ENCODE measurements at regions not wholly inside any gene's neighbourhood (a gene's known extent, or its start where the extent isn't known, plus 50 kb on each side); places are given as distances from the start of the nearest gene placed in this dataset.

- Mint-ChIP-seq H3K4me1 (ENCODE audit: low read depth) (peaks cover 4% of the 10 kb centered on the region), H3K36me3 (ENCODE audit: low read depth) (no peaks in the 10 kb centered on the region), H3K27ac (no peak overlapping the region), H3K27me3 (no peaks in the 10 kb centered on the region), H3K4me3 (no peak overlapping the region), H3K9me3 (no peaks in the 10 kb centered on the region)
- intact Hi-C loops (cut with micrococcal nuclease): loop anchor here (5.0 kb wide), 1 partner anchor 223 kb away; no protein-coding TSS in a partner anchor
- POLR2A ChIA-PET: no interaction called here
- ATAC-seq (no peak), DNase-seq (no peak)
- CTCF ChIA-PET: interaction anchor here (1.2 to 5.7 kb wide), 4 partner anchors 11 to 748 kb away, joined by 3 to 58 read pairs (median 28); no protein-coding TSS in a partner anchor
- no peak for TF ChIP-seq CTCF (IDR thresholded peaks at IDR 0.05)
Measured at GRCh38 chr11:11039208-11039965, 181.5 kb upstream of the ZBED5 start.

- no peak for ATAC-seq
- intact Hi-C loops (cut with micrococcal nuclease): loop anchor here (5.0 kb wide), 1 partner anchor 224 kb away; no protein-coding TSS in a partner anchor
- CTCF ChIA-PET: interaction anchor here (1.2 to 5.7 kb wide), 5 partner anchors 11 to 749 kb away, joined by 3 to 58 read pairs (median 20); no protein-coding TSS in a partner anchor
- H3K9me3 Mint-ChIP-seq: no peaks in the 10 kb centered on the region
- no peaks in the 10 kb centered on the region for H3K36me3 Mint-ChIP-seq (ENCODE audit: low read depth)
- peaks cover 4% of the 10 kb centered on the region for H3K4me1 Mint-ChIP-seq (ENCODE audit: low read depth)
- POLR2A ChIA-PET: no interaction called here
- no peak for DNase-seq
- H3K27ac Mint-ChIP-seq: no peak overlapping the region
- no peak for TF ChIP-seq CTCF (IDR thresholded peaks at IDR 0.05)
- H3K27me3 Mint-ChIP-seq: no peaks in the 10 kb centered on the region
- H3K4me3 Mint-ChIP-seq: no peak overlapping the region
Measured at GRCh38 chr11:11038782-11039181, 180.9 kb upstream of the ZBED5 start.

- Mint-ChIP-seq H3K36me3 (ENCODE audit: low read depth) (no peaks in the 10 kb centered on the region), H3K27me3 (no peaks in the 10 kb centered on the region), H3K27ac (no peak overlapping the region), H3K9me3 (no peaks in the 10 kb centered on the region), H3K4me3 (no peak overlapping the region), H3K4me1 (ENCODE audit: low read depth) (peaks cover 4% of the 10 kb centered on the region)
- ATAC-seq (no peak), DNase-seq (no peak)
- ChIA-PET POLR2A (no interaction called here), CTCF (interaction anchor here (0.8 to 5.7 kb wide), 9 partner anchors 9 to 750 kb away, joined by 3 to 58 read pairs (median 5); no protein-coding TSS in a partner anchor)
- no peak for TF ChIP-seq CTCF (IDR thresholded peaks at IDR 0.05)
- intact Hi-C loops (cut with micrococcal nuclease): loop anchor here (5.0 kb wide), 1 partner anchor 224 kb away; no protein-coding TSS in a partner anchor
Measured at GRCh38 chr11:11038352-11038751, 180.5 kb upstream of the ZBED5 start.

- H3K36me3 Mint-ChIP-seq (ENCODE audit: low read depth): no peaks in the 10 kb centered on the region
- peak; percentile 71 for ATAC-seq
Measured at GRCh38 chr11:11036848-11037732, 179.2 kb upstream of the ZBED5 start.

More at GRCh38 chr11:11036848-11037732, 179.2 kb upstream of the ZBED5 start:
- no peak overlapping the region for H3K27ac Mint-ChIP-seq
- peak; percentile 52 for TF ChIP-seq CTCF (IDR thresholded peaks at IDR 0.05)
- ChIA-PET CTCF (interaction anchor here (0.8 to 5.7 kb wide), 22 partner anchors 9 to 884 kb away, joined by 3 to 58 read pairs (median 4); no protein-coding TSS in a partner anchor), POLR2A (interaction anchor here (1.0 kb wide), 1 partner anchor 106 kb away, joined by 3 read pairs; no protein-coding TSS in a partner anchor)
- intact Hi-C loops (cut with micrococcal nuclease): loop anchor here (2.0 to 5.0 kb wide), 2 partner anchors 120 to 225 kb away; no protein-coding TSS in a partner anchor
- no peaks in the 10 kb centered on the region for H3K27me3 Mint-ChIP-seq
- no peaks in the 10 kb centered on the region for H3K9me3 Mint-ChIP-seq
- no peak overlapping the region for H3K4me3 Mint-ChIP-seq
- DNase-seq: peak; percentile 53
- peaks cover 4% of the 10 kb centered on the region for H3K4me1 Mint-ChIP-seq (ENCODE audit: low read depth)

Data from activated CD8-positive, alpha-beta T cell treated with anti-CD3 and anti-CD28 coated beads for 36 hours (primary cell).